CD14-positive monocyte (primary cell): ENCODE measurements at regions not wholly inside any gene's neighbourhood (a gene's known extent, or its start where the extent isn't known, plus 50 kb on each side); places are given as distances from the start of the nearest gene placed in this dataset.
"Not testable (repeated sequence)": the region's sequence is repeated elsewhere in the genome, so short reads cannot be mapped to it uniquely, and the experiment has no call there.

Source experiments
- DNase-seq, 3 donors: peaks; one replicate each; pipeline ENCODE4 v3.0.0-alpha.2; 2011 to 2022
- H2AFZ ChIP-seq: 2 replicates; pipeline ENCODE4 v1.6.0; 2012; ENCODE audit warnings: mild to moderate bottlenecking, low read depth, low read length, inconsistent platforms; ENCODE audit not compliant: insufficient read depth, poor library complexity, severe bottlenecking
- H3K27ac ChIP-seq, 2 donors: 1 replicate in 1 of 2; 2 replicates in 1 of 2; pipeline ENCODE4 v1.5.1; 2012 to 2013; ENCODE audit warnings: low read length in 2 of 2, control low read depth in 1 of 2, inconsistent platforms in 1 of 2, low read depth in 1 of 2, mild to moderate bottlenecking in 1 of 2
- H3K27me3 ChIP-seq, 2 donors: one replicate each; pipeline versions ENCODE4 v1.6.0 to v1.6.1; 2011 to 2013; ENCODE audit warnings: low read length in 2 of 2; ENCODE audit not compliant: control insufficient read depth in 2 of 2, insufficient read depth in 2 of 2
- H3K36me3 ChIP-seq, 2 donors: replicated peaks in 1 of 2; 1 replicate in 1 of 2; 2 replicates in 1 of 2; pipeline versions ENCODE4 v1.5.1 to v1.6.1; 2012 to 2013; ENCODE audit warnings: low read length in 2 of 2, control low read depth in 1 of 2, inconsistent platforms in 1 of 2, mild to moderate bottlenecking in 1 of 2; ENCODE audit not compliant: insufficient read depth in 2 of 2, control insufficient read depth in 1 of 2
- H3K4me1 ChIP-seq, 2 donors: 1 replicate in 1 of 2; 2 replicates in 1 of 2; pipeline versions ENCODE4 v1.5.1 to v1.6.1; 2012 to 2013; ENCODE audit warnings: low read length in 2 of 2, control low read depth in 1 of 2, inconsistent platforms in 1 of 2, mild to moderate bottlenecking in 1 of 2, moderate library complexity in 1 of 2; ENCODE audit not compliant: insufficient read depth in 2 of 2, control insufficient read depth in 1 of 2
- H3K4me2 ChIP-seq: replicated peaks from 2 replicates; pipeline ENCODE3; 2012; ENCODE audit warnings: low read length, moderate library complexity, mild to moderate bottlenecking; ENCODE audit not compliant: poor library complexity, severe bottlenecking; ENCODE audit errors: extremely low read depth
- H3K4me3 ChIP-seq, 3 experiments: fragments of 200-600 bp in 1 of 3; sonication (generic) in 1 of 3; replicated peaks in 1 of 3; 1 replicate in 2 of 3; 2 replicates in 1 of 3; pipeline ENCODE4 v1.5.1; 2011 to 2013; ENCODE audit warnings: low read length in 3 of 3, mild to moderate bottlenecking in 3 of 3, control low read depth in 2 of 3, low read depth in 2 of 3, inconsistent platforms in 1 of 3, moderate library complexity in 1 of 3
- H3K79me2 ChIP-seq: 2 replicates; pipeline ENCODE4 v1.6.0; 2012; ENCODE audit warnings: mild to moderate bottlenecking, control low read depth, inconsistent platforms, low read length, moderate library complexity; ENCODE audit not compliant: insufficient read depth
- H3K9ac ChIP-seq: 2 replicates; pipeline ENCODE4 v1.6.0; 2017; ENCODE audit warnings: low read length, mild to moderate bottlenecking; ENCODE audit not compliant: insufficient read depth, poor library complexity, severe bottlenecking
- H3K9me3 ChIP-seq, 2 donors: replicated peaks in 1 of 2; 1 replicate in 1 of 2; 2 replicates in 1 of 2; pipeline versions ENCODE4 v1.5.1 to v1.6.1; 2012 to 2013; ENCODE audit warnings: low read length in 2 of 2, control low read depth in 1 of 2; ENCODE audit not compliant: control insufficient read depth in 1 of 2, insufficient read depth in 1 of 2
- H4K20me1 ChIP-seq: 2 replicates; pipeline ENCODE4 v1.6.0; 2012; ENCODE audit warnings: mild to moderate bottlenecking, low read length, control low read depth, moderate library complexity; ENCODE audit not compliant: insufficient read depth
- H3K27ac Mint-ChIP-seq, 7 donors: one replicate each; pipeline ENCODE4 v1.8.0; 2020; ENCODE audit warnings: mild to moderate bottlenecking in 7 of 7, mixed read lengths in 7 of 7, moderate library complexity in 6 of 7, inconsistent platforms in 2 of 7
- H3K27me3 Mint-ChIP-seq, 3 donors: one replicate each; pipeline ENCODE4 v1.8.0; 2021 to 2022; ENCODE audit warnings: low read depth in 3 of 3, mild to moderate bottlenecking in 3 of 3, mixed read lengths in 3 of 3, moderate library complexity in 3 of 3, inconsistent platforms in 1 of 3
- H3K36me3 Mint-ChIP-seq, 2 donors: one replicate each; pipeline ENCODE4 v1.8.0; 2020; ENCODE audit warnings: mixed read lengths in 2 of 2, inconsistent platforms in 1 of 2, mild to moderate bottlenecking in 1 of 2
- H3K4me1 Mint-ChIP-seq: one replicate; pipeline ENCODE4 v1.8.0; 2020; ENCODE audit warnings: mild to moderate bottlenecking, mixed read lengths
- H3K4me3 Mint-ChIP-seq, 2 donors: one replicate each; pipeline ENCODE4 v1.8.0; 2020; ENCODE audit warnings: mild to moderate bottlenecking in 2 of 2, mixed read lengths in 2 of 2, moderate library complexity in 1 of 2
- H3K9me3 Mint-ChIP-seq, 7 donors: one replicate each; pipeline ENCODE4 v1.8.0; 2020 to 2022; ENCODE audit warnings: mixed read lengths in 7 of 7, mild to moderate bottlenecking in 6 of 7, moderate library complexity in 6 of 7, inconsistent platforms in 2 of 7
- CTCF ChIP-seq: fragments of 200-600 bp; IDR thresholded peaks from one replicate; pipeline ENCODE4 v1.8.0; 2022; ENCODE audit warnings: antibody characterized with exemption, mild to moderate bottlenecking
- WGBS: methylation state at CpG from one replicate; pipeline ENCODE4 v1.1.5; 2013; ENCODE audit warnings: missing lambda C conversion rate; ENCODE audit not compliant: insufficient coverage; 5-methylcytosine and 5-hydroxymethylcytosine counted together
- intact Hi-C, 2 donors: fragments of 100-400 bp; cut with micrococcal nuclease; formaldehyde crosslinking; loops; one replicate each; pipeline versions ENCODE4 v1.15.0 to v1.15.1; 2023

GRCh38 chr3:118146658-118147375 is 887.8 kb downstream of the IGSF11 start:
- H3K9ac ChIP-seq, result no peak overlapping the region
- peaks cover 25 to 27% of the 10 kb centered on the region in 2 donors for H3K9me3 ChIP-seq
- Mint-ChIP-seq H3K9me3 (peaks cover 0 to 24% (median 13%) of the 10 kb centered on the region in 7 donors), H3K27me3 (no peaks in the 10 kb centered on the region), H3K36me3 (no peaks in the 10 kb centered on the region), H3K4me1 (no peaks in the 10 kb centered on the region), H3K27ac (no peak overlapping the region), H3K4me3 (no peak overlapping the region)
- no peak overlapping the region for H2AFZ ChIP-seq
- H4K20me1 ChIP-seq, result no peaks in the 10 kb centered on the region
- WGBS, result 100% methylated on average over 2 of the region's 6 CpGs
- no peak for TF ChIP-seq CTCF
- no peaks in the 10 kb centered on the region for H3K79me2 ChIP-seq
- H3K27ac ChIP-seq, result no peak overlapping the region
- H3K4me2 ChIP-seq, result no peak overlapping the region
- no peaks in the 10 kb centered on the region for H3K36me3 ChIP-seq
- H3K4me3 ChIP-seq, result no peak overlapping the region
- no peaks in the 10 kb centered on the region for H3K4me1 ChIP-seq
- intact Hi-C loops, result no loop called here
- DNase-seq, result no peak
- no peaks in the 10 kb centered on the region for H3K27me3 ChIP-seq

- H3K36me3 ChIP-seq, result no peaks in the 10 kb centered on the region
- no peaks in the 10 kb centered on the region for H3K27me3 ChIP-seq
- DNase-seq, result no peak
- H3K27ac ChIP-seq, result no peak overlapping the region
- H3K27ac Mint-ChIP-seq, result no peak overlapping the region
- no peaks in the 10 kb centered on the region for H3K4me1 ChIP-seq
- no peak overlapping the region for H3K4me3 ChIP-seq
- H4K20me1 ChIP-seq, result no peaks in the 10 kb centered on the region
- no peaks in the 10 kb centered on the region for H3K36me3 Mint-ChIP-seq
- no peak overlapping the region for H3K9ac ChIP-seq
- peaks cover 7 to 11% of the 10 kb centered on the region in 2 donors for H3K9me3 ChIP-seq
- H3K4me2 ChIP-seq, result no peak overlapping the region
- peaks cover 2 to 7% (median 4%) of the 10 kb centered on the region in 7 donors for H3K9me3 Mint-ChIP-seq
- H3K79me2 ChIP-seq, result no peaks in the 10 kb centered on the region
- H3K4me1 Mint-ChIP-seq, result no peaks in the 10 kb centered on the region
- intact Hi-C loops, result no loop called here
- no peak overlapping the region for H2AFZ ChIP-seq
- H3K27me3 Mint-ChIP-seq, result no peaks in the 10 kb centered on the region
- no peak for TF ChIP-seq CTCF
- H3K4me3 Mint-ChIP-seq, result no peak overlapping the region
Measured at GRCh38 chr3:118151164-118151563, 883.5 kb downstream of the IGSF11 start.

- H3K4me1 Mint-ChIP-seq, H4K20me1 ChIP-seq, H3K36me3 Mint-ChIP-seq, H3K27me3 Mint-ChIP-seq, H2AFZ ChIP-seq, H3K27ac ChIP-seq, H3K4me3 Mint-ChIP-seq, H3K79me2 ChIP-seq, H3K9ac ChIP-seq, H3K36me3 ChIP-seq, H3K4me3 ChIP-seq, H3K27me3 ChIP-seq, DNase-seq, H3K4me1 ChIP-seq, intact Hi-C loops, H3K4me2 ChIP-seq: not testable (repeated sequence)
- peak overlapping the region in 1 of 7 donors; percentile 42 for H3K27ac Mint-ChIP-seq
- 81% methylated on average over 6 of the region's 12 CpGs for WGBS
- H3K9me3 ChIP-seq, result peaks cover 16% of the 10 kb centered on the region in 2 donors
- H3K9me3 Mint-ChIP-seq, result peaks cover 1 to 11% (median 7%) of the 10 kb centered on the region in 7 donors
Measured at GRCh38 chr3:118162627-118163588, 871.7 kb downstream of the IGSF11 start.
